T-helper 1 cell treated with Interleukin-12 subunit alpha and Interleukin-12 subunit beta and Interleukin-4 antibody, amounts not matched to agents 30 μg/mL and 1 μg/mL, for 36 hours (primary cell): ENCODE measurements at regions not wholly inside any gene's neighbourhood (a gene's known extent, or its start where the extent isn't known, plus 50 kb on each side); places are given as distances from the start of the nearest gene placed in this dataset.
"Not testable (repeated sequence)": the region's sequence is repeated elsewhere in the genome, so short reads cannot be mapped to it uniquely, and the experiment has no call there.

Source experiments
- H3K27ac Mint-ChIP-seq: one replicate; pipeline ENCODE4 v1.8.0; 2021; ENCODE audit warnings: mild to moderate bottlenecking, mixed read lengths
- H3K27me3 Mint-ChIP-seq: one replicate; pipeline ENCODE4 v1.8.0; 2021; ENCODE audit warnings: low read depth, mixed read lengths
- H3K36me3 Mint-ChIP-seq: one replicate; pipeline ENCODE4 v1.8.0; 2021; ENCODE audit warnings: low read depth, mixed read lengths
- H3K4me1 Mint-ChIP-seq: one replicate; pipeline ENCODE4 v1.8.0; 2021; ENCODE audit warnings: low read depth, mixed read lengths
- H3K4me3 Mint-ChIP-seq: one replicate; pipeline ENCODE4 v1.8.0; 2021; ENCODE audit warnings: mild to moderate bottlenecking, moderate library complexity, mixed read lengths
- H3K9me3 Mint-ChIP-seq: one replicate; pipeline ENCODE4 v1.8.0; 2021; ENCODE audit warnings: mixed read lengths

DNA sequence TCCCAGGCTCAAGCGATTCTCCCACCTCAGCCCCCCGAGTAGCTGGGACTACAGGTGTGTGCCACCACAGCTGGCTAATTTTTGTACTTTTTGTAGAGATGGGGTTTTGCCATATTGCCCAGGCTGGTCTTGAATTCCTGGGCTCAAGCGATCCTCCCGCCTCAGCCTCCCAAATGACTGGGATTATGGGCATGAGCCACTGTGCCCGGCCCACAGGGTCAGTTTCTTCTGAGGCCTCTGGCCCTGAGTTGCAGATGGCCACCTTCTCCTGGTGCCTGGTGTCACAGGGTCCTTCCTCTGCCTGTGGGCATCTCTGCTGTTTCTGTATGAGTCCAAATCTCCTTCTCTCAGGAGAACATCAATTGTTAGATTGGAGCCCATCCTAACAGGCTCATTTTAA, 121.4 kb upstream of the TNRC6C start:
- peaks cover 29% of the 10 kb centered on the region for H3K4me1 Mint-ChIP-seq
- H3K27ac Mint-ChIP-seq, H3K36me3 Mint-ChIP-seq, H3K4me3 Mint-ChIP-seq, H3K9me3 Mint-ChIP-seq: not testable (repeated sequence)
- H3K27me3 Mint-ChIP-seq, result peaks cover 36% of the 10 kb centered on the region

DNA sequence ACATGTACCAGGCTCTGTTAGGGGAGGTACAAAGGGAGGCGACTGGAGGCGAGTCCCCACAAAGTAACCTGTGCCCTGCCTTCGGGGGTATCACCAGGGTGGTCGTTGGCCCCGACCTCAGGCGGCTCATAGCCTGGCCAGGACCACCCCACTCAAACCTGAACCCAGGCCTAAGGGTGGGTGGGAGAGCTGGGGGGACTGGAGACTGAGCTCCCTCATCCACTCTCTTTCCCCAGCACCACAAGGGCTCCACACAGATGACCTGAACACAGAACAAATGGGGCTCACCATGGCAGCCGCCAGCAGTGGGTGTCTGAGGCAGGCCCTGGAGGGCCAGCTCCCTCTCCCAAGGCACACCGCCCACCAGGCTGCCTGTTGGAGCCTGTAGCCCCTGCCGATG, 120.6 kb upstream of the TNRC6C start:
- Mint-ChIP-seq H3K27ac (no peak overlapping the region), H3K9me3 (peaks cover 7% of the 10 kb centered on the region), H3K4me1 (peaks cover 36% of the 10 kb centered on the region), H3K27me3 (peaks cover 36% of the 10 kb centered on the region), H3K4me3 (no peak overlapping the region), H3K36me3 (peaks cover 6% of the 10 kb centered on the region)

DNA sequence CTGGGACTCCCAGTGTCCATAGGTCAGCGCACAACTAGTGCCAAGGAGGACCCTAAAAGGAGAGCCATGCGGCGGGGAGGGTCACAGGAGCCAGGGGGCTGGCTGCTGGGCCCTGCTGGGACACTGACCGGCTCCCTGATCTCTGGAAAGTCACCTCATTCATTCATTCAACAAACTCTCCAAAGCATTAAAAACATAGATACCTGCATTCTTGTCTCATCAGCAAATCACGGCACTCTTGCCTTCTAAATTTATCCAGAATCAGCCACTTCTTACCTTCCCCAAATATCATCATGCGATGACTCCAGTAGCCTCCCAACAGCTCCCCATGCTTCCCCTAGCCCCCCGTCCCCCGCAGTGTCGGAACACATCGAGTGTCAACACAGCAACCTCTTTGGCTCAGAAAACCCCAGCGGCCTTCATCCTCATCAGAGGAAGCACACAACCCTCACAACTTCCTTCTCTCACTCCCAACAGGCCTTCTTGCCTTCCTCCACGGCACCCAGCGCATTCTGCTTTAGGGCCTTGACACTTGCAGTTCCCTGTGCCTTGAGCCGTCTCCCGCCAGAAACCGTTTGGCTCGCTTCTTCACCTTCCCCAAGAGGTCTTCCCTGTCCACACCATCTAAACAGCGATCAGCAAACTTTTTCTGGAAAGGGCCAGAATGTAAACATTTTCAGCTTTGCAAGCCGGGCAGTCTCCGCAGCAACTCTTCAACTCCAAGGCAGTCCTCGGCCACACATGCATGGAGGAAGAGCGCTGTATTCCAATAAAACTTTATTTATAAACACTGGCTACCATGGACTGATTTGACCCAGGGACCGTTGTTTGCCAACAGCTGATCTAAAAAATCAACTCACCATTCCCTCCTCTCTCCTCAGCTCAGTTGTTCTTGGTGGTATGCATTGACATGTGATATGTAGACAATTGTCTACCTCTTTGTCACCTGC, 119.5 kb upstream of the TNRC6C start:
- Mint-ChIP-seq H3K27me3 (peaks cover 28% of the 10 kb centered on the region), H3K36me3 (peaks cover 6% of the 10 kb centered on the region), H3K27ac (no peak overlapping the region), H3K4me3 (no peak overlapping the region), H3K4me1 (peaks cover 42% of the 10 kb centered on the region), H3K9me3 (peaks cover 7% of the 10 kb centered on the region)

DNA sequence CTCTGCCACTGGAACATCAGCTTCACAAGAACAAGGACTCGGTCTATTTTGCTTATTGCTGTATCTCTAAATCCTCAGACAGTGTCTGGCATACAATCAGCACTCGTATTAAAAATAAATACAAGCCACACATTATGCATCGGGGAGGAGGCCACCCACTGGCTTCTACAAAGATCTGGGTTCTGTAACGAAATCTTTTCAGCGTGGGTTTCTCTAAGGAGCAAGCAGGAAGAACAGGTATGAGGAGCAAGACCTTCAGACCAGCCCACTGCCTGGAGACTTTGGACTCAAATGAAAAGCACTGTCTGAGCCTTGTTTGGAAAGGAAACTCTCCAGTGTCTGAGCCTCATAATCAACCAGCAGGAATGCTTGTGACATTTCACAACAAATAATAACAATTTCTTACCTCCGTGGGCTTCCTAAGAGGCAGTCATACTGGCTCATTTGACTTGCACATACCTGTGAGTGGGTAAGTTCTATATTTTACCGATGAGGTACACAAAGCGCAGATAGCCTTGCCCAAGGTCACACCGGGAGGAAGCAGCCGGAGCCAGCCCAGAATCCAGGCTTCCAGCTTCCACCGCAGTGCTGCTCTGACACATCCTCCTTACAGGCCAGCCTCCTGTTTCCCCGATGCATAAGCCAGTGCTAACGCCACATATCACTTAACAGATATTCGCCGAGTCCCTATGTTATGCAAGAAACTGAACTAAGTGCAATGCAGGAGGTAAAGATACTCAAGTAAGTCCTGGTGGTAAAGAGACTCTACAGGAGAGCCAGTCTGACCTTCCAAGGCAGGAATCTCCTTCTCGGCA, 118.6 kb upstream of the TNRC6C start:
- Mint-ChIP-seq H3K4me1 (peaks cover 33% of the 10 kb centered on the region), H3K36me3 (peaks cover 6% of the 10 kb centered on the region), H3K4me3 (no peak overlapping the region), H3K27me3 (peaks cover 20% of the 10 kb centered on the region), H3K9me3 (peaks cover 7% of the 10 kb centered on the region), H3K27ac (no peak overlapping the region)

DNA sequence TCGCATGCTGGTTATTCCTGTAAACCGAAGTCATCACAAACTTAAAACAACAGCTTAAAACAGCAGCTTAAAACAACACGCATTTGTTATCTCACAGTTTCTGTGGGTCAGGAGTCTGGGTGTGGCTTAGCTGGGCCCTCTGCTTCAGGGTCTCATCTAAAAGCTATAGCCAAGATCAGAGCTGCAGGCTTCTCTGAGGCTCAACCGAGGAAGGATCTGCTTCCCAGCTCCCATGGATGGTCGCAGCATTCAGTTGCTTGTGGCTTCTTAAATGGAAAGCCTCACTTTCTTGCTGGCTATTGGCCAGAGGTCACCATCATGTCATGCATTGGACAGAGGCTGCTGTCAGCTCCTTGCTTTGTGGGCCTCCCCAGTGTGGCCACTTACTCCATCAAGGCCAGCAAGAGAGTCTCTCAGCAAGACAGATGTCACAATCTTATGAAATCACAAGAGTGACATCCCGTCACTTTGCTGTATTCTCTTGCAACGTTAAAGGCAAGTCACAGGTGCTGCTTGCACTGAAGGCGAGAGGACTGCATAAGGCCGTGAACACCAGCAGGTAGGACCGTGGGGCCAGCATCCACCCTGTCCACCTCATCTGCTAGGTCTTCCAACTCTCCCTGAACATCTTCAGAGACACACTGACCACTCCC, 117.9 kb upstream of the TNRC6C start:
- H3K4me1 Mint-ChIP-seq, result peaks cover 28% of the 10 kb centered on the region
- no peak overlapping the region for H3K27ac Mint-ChIP-seq
- H3K9me3 Mint-ChIP-seq, result peaks cover 7% of the 10 kb centered on the region
- peaks cover 20% of the 10 kb centered on the region for H3K27me3 Mint-ChIP-seq
- no peak overlapping the region for H3K4me3 Mint-ChIP-seq
- H3K36me3 Mint-ChIP-seq, result peaks cover 6% of the 10 kb centered on the region

DNA sequence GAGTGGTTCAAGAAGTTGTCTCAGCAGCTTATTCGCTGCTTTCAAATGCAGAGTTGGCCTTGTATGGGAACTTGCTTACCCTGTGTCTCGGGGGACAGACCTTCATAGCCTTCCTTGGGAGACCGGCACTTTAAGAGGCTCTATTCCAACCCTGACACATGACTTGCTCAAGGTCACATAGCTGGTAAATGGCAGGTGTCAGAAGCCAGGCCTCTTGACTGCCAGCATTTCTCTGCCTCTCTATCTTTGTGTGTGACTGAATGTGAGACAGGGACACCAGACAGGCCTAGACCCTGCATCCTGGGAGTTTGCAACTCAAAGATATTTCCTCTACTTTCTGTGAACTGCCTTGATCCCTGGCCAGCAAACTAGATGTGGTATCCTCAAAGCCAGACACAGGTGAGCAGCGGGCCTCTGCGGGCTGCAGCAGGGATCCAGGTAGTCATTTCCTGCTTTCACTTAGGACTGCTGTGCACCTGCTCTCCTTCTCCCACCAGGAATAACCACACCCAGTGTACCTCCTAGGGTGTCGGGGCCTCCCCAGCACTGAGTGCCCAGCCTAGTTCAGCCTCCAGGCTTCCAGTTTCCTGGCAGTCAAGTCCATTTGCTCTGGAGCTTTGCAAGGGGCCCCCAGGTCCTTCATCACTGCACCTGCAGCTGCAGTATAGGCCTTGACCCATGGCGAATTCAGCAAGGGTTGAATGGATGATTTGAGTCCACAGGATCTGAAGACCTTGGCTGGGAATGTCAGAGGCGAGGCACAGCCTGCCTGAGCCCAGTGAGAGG, 116.6 kb upstream of the TNRC6C start:
- Mint-ChIP-seq H3K27me3 (peaks cover 17% of the 10 kb centered on the region), H3K4me3 (no peak overlapping the region), H3K27ac (no peak overlapping the region), H3K9me3 (peaks cover 4% of the 10 kb centered on the region), H3K36me3 (peaks cover 6% of the 10 kb centered on the region), H3K4me1 (peaks cover 27% of the 10 kb centered on the region)

DNA sequence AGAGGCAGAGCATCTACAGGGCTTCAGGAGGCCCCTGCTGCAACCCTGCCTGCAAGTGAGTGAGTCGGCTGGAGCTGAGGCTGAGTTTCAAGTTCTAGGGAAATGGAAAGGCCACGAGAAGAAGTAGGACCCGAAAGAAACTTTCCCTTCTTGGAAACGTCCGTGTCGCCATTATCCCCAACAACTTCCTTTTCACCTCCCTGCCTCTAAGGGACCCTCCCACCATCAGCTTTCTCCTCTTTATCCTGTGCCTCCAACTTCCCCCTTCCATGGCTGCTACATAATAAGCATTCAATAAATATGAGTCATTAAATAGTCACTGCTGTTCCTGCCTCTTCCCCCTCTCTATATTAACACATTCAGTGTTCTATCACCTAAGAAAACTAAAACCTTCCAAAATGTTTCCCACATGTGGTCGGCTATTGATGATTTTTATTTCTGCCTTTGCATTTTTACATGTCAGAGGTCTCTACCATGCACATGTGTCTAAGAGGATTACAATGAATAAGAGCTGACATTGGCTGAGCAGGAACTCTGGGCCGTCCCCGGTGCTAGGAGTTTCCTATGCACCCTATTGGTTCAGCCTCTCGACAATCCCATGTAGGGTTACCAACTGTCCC, 115.9 kb upstream of the TNRC6C start:
- Mint-ChIP-seq H3K9me3 (peaks cover 4% of the 10 kb centered on the region), H3K27me3 (peaks cover 17% of the 10 kb centered on the region), H3K27ac (peak overlapping the region; percentile 0), H3K36me3 (peaks cover 6% of the 10 kb centered on the region), H3K4me1 (peaks cover 27% of the 10 kb centered on the region), H3K4me3 (peak overlapping the region; percentile 4)

DNA sequence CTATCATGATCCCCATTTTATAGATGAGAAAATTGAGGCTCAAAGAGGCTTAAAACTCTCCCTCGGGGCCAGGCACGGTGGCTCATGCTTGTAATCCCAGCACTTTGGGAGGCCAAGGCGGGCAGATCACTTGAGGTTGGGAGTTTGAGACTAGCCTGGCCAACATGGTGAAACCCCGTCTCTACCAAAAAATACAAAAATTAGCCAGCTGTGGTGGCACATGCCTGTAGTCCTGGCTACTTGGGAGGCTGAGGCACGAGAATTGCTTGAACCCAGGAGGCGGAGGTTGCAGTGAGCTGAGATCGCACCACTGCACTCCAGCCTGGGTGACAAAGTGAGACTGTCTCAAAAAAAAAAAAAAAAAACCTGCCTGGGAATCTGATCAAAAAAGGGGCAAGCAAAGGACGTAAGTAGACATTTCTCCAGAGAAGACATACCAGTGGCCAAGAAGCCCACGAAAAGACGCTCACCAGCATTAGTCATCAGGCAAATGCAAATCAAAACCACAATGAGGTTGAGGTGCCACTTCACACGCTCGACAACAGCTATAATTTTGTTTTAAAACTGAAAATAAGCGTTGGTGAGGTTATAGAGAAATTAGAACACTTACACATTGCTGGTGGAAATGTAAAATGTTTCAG, 115.1 kb upstream of the TNRC6C start:
- not testable (repeated sequence) for H3K36me3 Mint-ChIP-seq

DNA sequence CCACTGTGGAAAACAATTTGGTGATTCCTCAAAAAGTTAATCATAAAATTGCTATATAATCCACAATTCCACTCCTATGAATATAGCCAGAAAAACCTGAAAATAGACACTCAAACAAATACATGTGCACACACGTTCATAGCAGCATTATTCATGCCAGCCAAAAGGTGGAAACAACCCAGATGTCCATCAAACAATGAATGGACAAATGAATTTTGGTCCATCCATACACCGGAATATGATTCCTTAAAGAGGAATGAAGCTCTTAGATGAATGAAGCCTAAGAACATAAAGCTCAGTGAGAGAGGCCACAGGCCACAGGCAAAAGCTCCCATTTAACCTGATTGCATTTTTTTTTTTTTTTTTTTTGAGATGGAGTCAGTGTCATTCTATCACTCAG, 114.6 kb upstream of the TNRC6C start:
- Mint-ChIP-seq H3K27ac (peak overlapping the region; percentile 68), H3K27me3 (peaks cover 15% of the 10 kb centered on the region), H3K9me3 (no peaks in the 10 kb centered on the region), H3K4me1 (peaks cover 27% of the 10 kb centered on the region), H3K4me3 (peak overlapping the region; percentile 47), H3K36me3 (peaks cover 2% of the 10 kb centered on the region)

More for the DNA sequence above, 115.1 kb upstream of the TNRC6C start:
- Mint-ChIP-seq H3K27ac (peak overlapping the region; percentile 68), H3K4me3 (peak overlapping the region; percentile 47), H3K4me1 (peaks cover 27% of the 10 kb centered on the region), H3K27me3 (peaks cover 17% of the 10 kb centered on the region)
- not testable (repeated sequence) for H3K9me3 Mint-ChIP-seq

DNA sequence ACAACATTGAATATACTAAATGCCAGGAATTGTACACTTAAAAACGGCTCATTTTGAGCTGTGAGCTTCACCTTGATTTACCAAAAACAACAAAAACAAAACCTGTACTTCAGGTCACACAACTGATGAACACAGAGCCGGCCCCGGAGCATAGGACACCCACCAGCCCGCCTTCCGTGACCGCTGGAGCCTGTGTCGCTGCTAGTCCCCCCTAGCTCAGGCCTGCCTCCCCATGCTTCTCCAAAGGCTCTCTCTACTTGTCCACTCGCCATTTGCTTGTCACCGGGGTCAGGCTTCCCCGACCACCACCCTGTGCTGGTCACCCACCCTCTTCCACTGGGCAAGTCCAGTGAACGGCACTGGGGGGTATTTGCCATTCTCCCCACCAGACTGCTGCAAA, 113.8 kb upstream of the TNRC6C start:
- H3K4me1 Mint-ChIP-seq, result peaks cover 27% of the 10 kb centered on the region
- H3K4me3 Mint-ChIP-seq, result no peak overlapping the region
- H3K27ac Mint-ChIP-seq, result peak overlapping the region; percentile 41
- peaks cover 7% of the 10 kb centered on the region for H3K27me3 Mint-ChIP-seq
- H3K36me3 Mint-ChIP-seq, result no peaks in the 10 kb centered on the region
- H3K9me3 Mint-ChIP-seq, result no peaks in the 10 kb centered on the region

DNA sequence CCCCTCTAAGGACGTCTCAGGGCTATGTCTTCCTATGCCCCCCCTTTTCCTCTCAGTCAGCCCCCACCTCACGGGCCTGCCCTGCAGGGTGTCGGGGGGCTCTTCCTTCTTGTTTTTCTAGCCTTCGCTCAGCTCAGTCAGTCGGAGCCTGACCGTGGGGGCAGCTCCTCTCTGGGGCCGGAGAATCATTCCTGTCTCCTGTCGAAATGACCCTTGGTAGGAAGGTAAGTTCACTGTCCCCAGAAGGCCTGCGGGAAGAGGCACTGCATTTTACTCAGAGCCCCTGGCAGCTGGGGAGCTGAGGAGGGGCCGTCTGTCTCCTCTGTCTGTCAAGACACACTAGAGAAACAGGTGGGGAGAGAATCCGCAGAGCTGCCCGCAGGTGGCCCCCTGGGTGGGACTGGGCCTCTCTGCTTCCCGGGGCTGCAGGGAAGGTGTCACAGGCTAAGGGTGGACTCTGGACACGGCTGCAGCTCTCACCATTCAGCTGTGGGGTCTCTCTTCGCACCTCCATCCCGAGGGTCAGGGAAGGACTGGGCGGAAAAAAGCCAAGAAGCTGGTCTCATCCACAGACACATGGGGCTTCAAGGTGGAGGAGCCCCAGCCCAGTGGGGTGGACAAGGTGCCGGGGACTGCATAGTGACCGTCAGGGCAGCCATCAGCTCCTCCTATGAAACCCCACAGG, 112.8 kb upstream of the TNRC6C start:
- no peak overlapping the region for H3K27ac Mint-ChIP-seq
- peaks cover 6% of the 10 kb centered on the region for H3K27me3 Mint-ChIP-seq
- no peaks in the 10 kb centered on the region for H3K9me3 Mint-ChIP-seq
- H3K4me1 Mint-ChIP-seq, result peaks cover 27% of the 10 kb centered on the region
- H3K36me3 Mint-ChIP-seq, result no peaks in the 10 kb centered on the region
- H3K4me3 Mint-ChIP-seq, result no peak overlapping the region

DNA sequence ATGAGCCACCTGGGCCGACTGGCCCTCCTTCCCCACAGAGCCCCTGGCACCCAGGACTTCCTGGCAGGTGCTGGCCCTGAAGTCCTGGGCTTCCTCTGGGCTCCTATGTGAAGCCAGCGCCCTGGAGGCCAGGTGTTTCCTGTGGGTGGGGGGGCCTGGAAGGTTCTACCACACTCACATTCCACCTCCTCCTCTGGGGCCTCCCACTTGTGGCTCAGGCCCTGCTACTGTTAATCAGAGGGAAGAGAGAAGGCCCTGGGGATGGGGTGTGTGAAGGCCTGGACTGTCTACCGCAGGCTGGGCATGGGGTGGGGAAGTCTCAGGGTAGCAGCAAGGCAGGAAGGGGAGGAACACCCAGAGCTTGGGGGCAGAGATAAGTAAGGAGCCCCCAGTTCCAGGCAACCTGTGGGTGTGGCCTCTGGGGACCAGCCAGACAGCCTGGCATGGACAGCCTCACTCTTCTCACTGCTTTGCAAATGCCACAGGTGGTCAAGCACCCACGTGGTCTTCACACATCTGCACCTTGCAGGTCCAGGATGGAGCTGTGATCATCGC, 111.9 kb upstream of the TNRC6C start:
- H3K4me3 Mint-ChIP-seq, result no peak overlapping the region
- no peak overlapping the region for H3K27ac Mint-ChIP-seq
- no peaks in the 10 kb centered on the region for H3K27me3 Mint-ChIP-seq
- no peaks in the 10 kb centered on the region for H3K9me3 Mint-ChIP-seq
- H3K36me3 Mint-ChIP-seq, result no peaks in the 10 kb centered on the region
- peaks cover 24% of the 10 kb centered on the region for H3K4me1 Mint-ChIP-seq
